PFSK-1 (cell line): ENCODE measurements at regions not wholly inside any gene's neighbourhood (a gene's known extent, or its start where the extent isn't known, plus 50 kb on each side); places are given as distances from the start of the nearest gene placed in this dataset.

Source experiments
- FOXP2 ChIP-seq: optimal IDR thresholded peaks from 2 replicates; pipeline ENCODE3; 2011; ENCODE audit warnings: borderline replicate concordance, control low read depth, inconsistent platforms; ENCODE audit not compliant: insufficient read depth; ENCODE audit errors: extremely low read length, extremely low read depth
- POLR2AphosphoS5 ChIP-seq: IDR thresholded peaks from 2 replicates; pipeline ENCODE4 v1.6.1; 2012; ENCODE audit warnings: low read depth, mild to moderate bottlenecking, control low read depth, low read length, moderate library complexity
- SIN3A ChIP-seq: IDR thresholded peaks from 2 replicates; pipeline ENCODE4 v1.6.1; 2012; ENCODE audit warnings: mild to moderate bottlenecking, low read length, moderate library complexity, borderline replicate concordance; ENCODE audit not compliant: insufficient read depth
- TAF1 ChIP-seq: IDR thresholded peaks from 2 replicates; pipeline ENCODE4 v1.6.1; 2012; ENCODE audit warnings: low read length, control low read depth, borderline replicate concordance; ENCODE audit not compliant: insufficient read depth
- TF ChIP-seq, protein P1 (sequence below), 2 experiments: IDR thresholded peaks; 2 replicates each; pipeline versions ENCODE4 v1.6.1 to v1.8.0; 2011 to 2012; ENCODE audit warnings: low read depth in 2 of 2, low read length in 2 of 2, control low read depth in 1 of 2, inconsistent platforms in 1 of 2, mild to moderate bottlenecking in 1 of 2, moderate library complexity in 1 of 2; ENCODE audit not compliant: insufficient read depth in 1 of 2

DNA sequence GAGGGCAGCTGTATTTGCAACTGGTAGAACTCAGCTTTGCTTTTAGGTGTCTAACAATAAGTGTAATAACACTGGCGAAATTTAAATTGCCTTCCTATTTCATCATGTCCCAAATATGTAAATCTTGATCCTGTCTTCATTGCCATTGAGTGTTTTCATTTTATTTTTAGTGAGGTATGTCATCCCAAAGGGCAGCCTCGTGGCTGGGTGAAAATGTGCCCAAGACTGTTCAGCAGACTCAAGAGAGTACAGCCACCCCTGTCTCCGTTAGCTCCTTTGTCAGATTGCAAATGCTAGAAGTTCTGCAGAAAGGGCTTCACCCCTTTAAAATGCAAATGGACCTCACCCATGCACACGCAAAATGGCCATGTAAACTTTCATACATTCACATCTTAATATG lies 278.8 kb downstream of the RND3 start:
- TF ChIP-seq TAF1 (no peak), SIN3A (no peak), POLR2AphosphoS5 (no peak), FOXP2 (no peak)
- TF ChIP-seq, protein P1, sequence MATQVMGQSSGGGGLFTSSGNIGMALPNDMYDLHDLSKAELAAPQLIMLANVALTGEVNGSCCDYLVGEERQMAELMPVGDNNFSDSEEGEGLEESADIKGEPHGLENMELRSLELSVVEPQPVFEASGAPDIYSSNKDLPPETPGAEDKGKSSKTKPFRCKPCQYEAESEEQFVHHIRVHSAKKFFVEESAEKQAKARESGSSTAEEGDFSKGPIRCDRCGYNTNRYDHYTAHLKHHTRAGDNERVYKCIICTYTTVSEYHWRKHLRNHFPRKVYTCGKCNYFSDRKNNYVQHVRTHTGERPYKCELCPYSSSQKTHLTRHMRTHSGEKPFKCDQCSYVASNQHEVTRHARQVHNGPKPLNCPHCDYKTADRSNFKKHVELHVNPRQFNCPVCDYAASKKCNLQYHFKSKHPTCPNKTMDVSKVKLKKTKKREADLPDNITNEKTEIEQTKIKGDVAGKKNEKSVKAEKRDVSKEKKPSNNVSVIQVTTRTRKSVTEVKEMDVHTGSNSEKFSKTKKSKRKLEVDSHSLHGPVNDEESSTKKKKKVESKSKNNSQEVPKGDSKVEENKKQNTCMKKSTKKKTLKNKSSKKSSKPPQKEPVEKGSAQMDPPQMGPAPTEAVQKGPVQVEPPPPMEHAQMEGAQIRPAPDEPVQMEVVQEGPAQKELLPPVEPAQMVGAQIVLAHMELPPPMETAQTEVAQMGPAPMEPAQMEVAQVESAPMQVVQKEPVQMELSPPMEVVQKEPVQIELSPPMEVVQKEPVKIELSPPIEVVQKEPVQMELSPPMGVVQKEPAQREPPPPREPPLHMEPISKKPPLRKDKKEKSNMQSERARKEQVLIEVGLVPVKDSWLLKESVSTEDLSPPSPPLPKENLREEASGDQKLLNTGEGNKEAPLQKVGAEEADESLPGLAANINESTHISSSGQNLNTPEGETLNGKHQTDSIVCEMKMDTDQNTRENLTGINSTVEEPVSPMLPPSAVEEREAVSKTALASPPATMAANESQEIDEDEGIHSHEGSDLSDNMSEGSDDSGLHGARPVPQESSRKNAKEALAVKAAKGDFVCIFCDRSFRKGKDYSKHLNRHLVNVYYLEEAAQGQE (IDR thresholded peaks at IDR 0.05; ENCODE audit: insufficient read depth in 1 of 2, low read depth in 2 of 2, low read length in 2 of 2): no peak

DNA sequence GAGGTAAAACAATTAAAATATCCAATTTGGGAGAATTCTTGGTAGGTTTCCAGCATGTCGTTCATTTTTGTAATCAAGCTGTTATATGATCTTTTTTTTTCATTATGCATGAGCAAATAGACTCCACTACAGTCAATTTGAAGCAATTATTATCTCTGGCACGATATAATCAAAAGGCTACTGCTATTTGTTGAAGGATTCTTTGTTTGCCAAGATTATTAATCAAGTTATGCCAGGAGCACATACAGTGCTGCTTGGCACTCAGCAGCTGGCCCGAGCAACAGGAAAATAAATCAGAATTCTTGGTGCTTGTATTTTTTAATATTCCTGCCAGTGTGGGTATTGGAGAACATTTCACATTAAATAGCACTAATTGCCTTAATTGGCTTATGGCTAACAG lies 279.5 kb downstream of the RND3 start:
- TF ChIP-seq POLR2AphosphoS5: no peak
- no peak for TF ChIP-seq FOXP2
- no peak for TF ChIP-seq SIN3A
- TF ChIP-seq TAF1: no peak
- TF ChIP-seq, protein P1 (IDR thresholded peaks at IDR 0.05; ENCODE audit: insufficient read depth in 1 of 2, low read depth in 2 of 2, low read length in 2 of 2): no peak

DNA sequence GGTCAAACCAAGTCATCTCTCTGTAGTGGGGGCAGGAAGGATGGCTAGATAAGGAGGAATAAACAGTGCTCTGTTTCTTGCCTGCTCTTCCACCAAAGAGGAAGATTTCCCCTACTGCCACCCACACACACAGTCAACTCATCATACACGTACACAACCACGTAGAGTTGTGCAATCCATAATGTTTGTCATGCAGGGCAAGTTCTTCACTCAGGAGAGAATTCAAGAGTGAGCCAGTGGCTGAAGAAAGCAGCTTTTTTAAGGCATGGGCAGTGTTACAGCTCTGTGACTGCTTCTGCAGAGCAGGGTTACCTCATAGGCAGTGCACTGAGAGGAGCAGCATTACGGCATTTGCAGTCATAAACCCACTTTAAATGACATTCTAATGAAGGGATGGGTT lies 283.0 kb downstream of the RND3 start:
- TF ChIP-seq TAF1 (no peak), POLR2AphosphoS5 (no peak), FOXP2 (no peak), SIN3A (no peak)
- TF ChIP-seq, protein P1 (IDR thresholded peaks at IDR 0.05; ENCODE audit: insufficient read depth in 1 of 2, low read depth in 2 of 2, low read length in 2 of 2): no peak

DNA sequence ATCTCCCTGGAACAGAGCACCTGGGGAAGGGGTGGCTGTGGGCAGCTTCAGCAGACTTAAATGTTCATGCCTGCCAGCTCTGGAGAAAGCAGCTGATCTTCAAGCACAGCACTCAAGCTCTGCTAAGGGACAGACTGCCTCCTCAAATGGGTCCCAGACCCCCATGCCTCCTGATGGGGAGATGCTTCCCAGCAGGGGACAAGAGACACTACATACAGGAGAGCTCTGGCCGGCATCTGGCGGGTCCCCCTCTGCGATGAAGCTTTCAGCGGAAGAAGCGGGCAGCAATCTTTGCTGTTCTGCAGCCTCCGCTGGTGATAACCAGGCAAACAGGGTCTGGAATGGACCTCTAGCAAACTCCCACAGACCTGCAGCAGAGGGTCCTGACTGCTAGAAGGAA lies 294.8 kb downstream of the RND3 start:
- TF ChIP-seq SIN3A (no peak), FOXP2 (no peak), TAF1 (no peak), POLR2AphosphoS5 (no peak)
- TF ChIP-seq, protein P1 (IDR thresholded peaks at IDR 0.05; ENCODE audit: insufficient read depth in 1 of 2, low read depth in 2 of 2, low read length in 2 of 2): no peak

DNA sequence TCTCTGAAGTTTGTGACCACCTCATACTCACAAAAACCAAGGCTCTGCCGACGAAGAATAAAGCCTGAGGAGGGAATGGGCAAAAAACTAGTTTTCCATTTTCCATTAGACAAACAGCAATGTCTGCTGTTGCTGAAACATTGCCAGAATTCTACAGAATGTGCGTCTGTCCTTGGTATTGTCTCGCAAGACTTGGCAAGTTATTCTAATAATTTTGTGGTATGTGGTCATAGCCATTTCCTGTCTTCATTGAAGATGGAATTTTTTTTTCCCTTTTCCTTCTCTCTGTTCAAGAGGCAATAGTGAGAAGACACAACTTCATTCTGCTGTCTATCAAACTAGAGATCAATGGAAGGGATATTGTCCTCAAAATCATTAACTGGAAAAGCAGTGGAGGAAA lies 296.1 kb downstream of the RND3 start:
- TF ChIP-seq TAF1: no peak
- TF ChIP-seq, protein P1 (IDR thresholded peaks at IDR 0.05; ENCODE audit: insufficient read depth in 1 of 2, low read depth in 2 of 2, low read length in 2 of 2): peak in 1 of 2 experiments; percentile 71; a peak in 1 of 4 replicates
